ENCODE measurements at regions not wholly inside any gene's neighbourhood (a gene's known extent, or its start where the extent isn't known, plus 50 kb on each side); places are given as distances from the start of the nearest gene placed in this dataset.

- H3K79me2 ChIP-seq (ENCODE audit: low read length), result no peaks in the 10 kb centered on the region
- no peaks in the 10 kb centered on the region for H3K9me2 ChIP-seq (replicated peaks; ENCODE audit: insufficient read depth, low read length)
- H3K4me2 ChIP-seq (ENCODE audit: low read depth, low read length), result no peak overlapping the region
- H3K27ac ChIP-seq (ENCODE audit: low read length), result no peak overlapping the region
- no peaks in the 10 kb centered on the region for H3K9me3 ChIP-seq (replicated peaks; ENCODE audit: insufficient read depth, low read length)
- no peaks in the 10 kb centered on the region for H3K4me1 ChIP-seq (ENCODE audit: low read length)
- H2AFZ ChIP-seq (ENCODE audit: low read length), result no peak overlapping the region
- no peak for DNase-seq
- H3K27me3 ChIP-seq (replicated peaks; ENCODE audit: insufficient read depth, low read length), result no peaks in the 10 kb centered on the region
- no peak overlapping the region for H3K9ac ChIP-seq (ENCODE audit: low read length)
- no peak overlapping the region for H3K4me3 ChIP-seq (ENCODE audit: low read length)
- no peak for TF ChIP-seq EZH2phosphoT487 (IDR thresholded peaks at IDR 0.05; ENCODE audit: low read length)
- no peak for TF ChIP-seq EZH2 (optimal IDR thresholded peaks at IDR 0.05; ENCODE audit: low read depth, low read length)
- TF ChIP-seq CTCF (IDR thresholded peaks at IDR 0.05; ENCODE audit: low read length), result no peak
- H4K20me1 ChIP-seq (ENCODE audit: insufficient read depth, low read length), result no peaks in the 10 kb centered on the region
- H3F3A ChIP-seq (ENCODE audit: insufficient read depth, low read length), result no peaks in the 10 kb centered on the region
- H3K36me3 ChIP-seq (replicated peaks; ENCODE audit: insufficient read depth, low read length), result no peaks in the 10 kb centered on the region
Observed at GRCh38 chr5:5932824-5933223, 445.5 kb downstream of the MED10 start.

- H3K36me3 ChIP-seq (replicated peaks; ENCODE audit: insufficient read depth, low read length), result no peaks in the 10 kb centered on the region
- no peaks in the 10 kb centered on the region for H3K9me2 ChIP-seq (replicated peaks; ENCODE audit: insufficient read depth, low read length)
- no peaks in the 10 kb centered on the region for H3F3A ChIP-seq (ENCODE audit: insufficient read depth, low read length)
- H3K9me3 ChIP-seq (replicated peaks; ENCODE audit: insufficient read depth, low read length), result no peaks in the 10 kb centered on the region
- no peak overlapping the region for H3K9ac ChIP-seq (ENCODE audit: low read length)
- H4K20me1 ChIP-seq (ENCODE audit: insufficient read depth, low read length), result no peaks in the 10 kb centered on the region
- DNase-seq, result no peak
- H3K4me2 ChIP-seq (ENCODE audit: low read depth, low read length), result no peak overlapping the region
- no peaks in the 10 kb centered on the region for H3K4me1 ChIP-seq (ENCODE audit: low read length)
- no peak overlapping the region for H2AFZ ChIP-seq (ENCODE audit: low read length)
- no peaks in the 10 kb centered on the region for H3K27me3 ChIP-seq (replicated peaks; ENCODE audit: insufficient read depth, low read length)
- TF ChIP-seq CTCF (IDR thresholded peaks at IDR 0.05; ENCODE audit: low read length) (no peak), EZH2 (optimal IDR thresholded peaks at IDR 0.05; ENCODE audit: low read depth, low read length) (no peak), EZH2phosphoT487 (IDR thresholded peaks at IDR 0.05; ENCODE audit: low read length) (no peak)
- H3K27ac ChIP-seq (ENCODE audit: low read length), result no peak overlapping the region
- no peak overlapping the region for H3K4me3 ChIP-seq (ENCODE audit: low read length)
- H3K79me2 ChIP-seq (ENCODE audit: low read length), result no peaks in the 10 kb centered on the region
Observed at GRCh38 chr5:5930561-5930960, 447.8 kb downstream of the MED10 start.

- no peaks in the 10 kb centered on the region for H3K27me3 ChIP-seq (replicated peaks; ENCODE audit: insufficient read depth, low read length)
- no peaks in the 10 kb centered on the region for H3K79me2 ChIP-seq (ENCODE audit: low read length)
- H3K9me3 ChIP-seq (replicated peaks; ENCODE audit: insufficient read depth, low read length), result no peaks in the 10 kb centered on the region
- H2AFZ ChIP-seq (ENCODE audit: low read length), result no peak overlapping the region
- H3K36me3 ChIP-seq (replicated peaks; ENCODE audit: insufficient read depth, low read length), result no peaks in the 10 kb centered on the region
- no peak for DNase-seq
- no peaks in the 10 kb centered on the region for H3K9me2 ChIP-seq (replicated peaks; ENCODE audit: insufficient read depth, low read length)
- H3K9ac ChIP-seq (ENCODE audit: low read length), result no peak overlapping the region
- H3K4me3 ChIP-seq (ENCODE audit: low read length), result no peak overlapping the region
- H3K27ac ChIP-seq (ENCODE audit: low read length), result no peak overlapping the region
- H4K20me1 ChIP-seq (ENCODE audit: insufficient read depth, low read length), result no peaks in the 10 kb centered on the region
- H3K4me2 ChIP-seq (ENCODE audit: low read depth, low read length), result no peak overlapping the region
- H3F3A ChIP-seq (ENCODE audit: insufficient read depth, low read length), result no peaks in the 10 kb centered on the region
- TF ChIP-seq EZH2phosphoT487 (IDR thresholded peaks at IDR 0.05; ENCODE audit: low read length), result no peak
- no peak for TF ChIP-seq CTCF (IDR thresholded peaks at IDR 0.05; ENCODE audit: low read length)
- TF ChIP-seq EZH2 (optimal IDR thresholded peaks at IDR 0.05; ENCODE audit: low read depth, low read length), result no peak
- H3K4me1 ChIP-seq (ENCODE audit: low read length), result no peaks in the 10 kb centered on the region
Observed at GRCh38 chr5:5929291-5930020, 448.9 kb downstream of the MED10 start.

Data from MM.1S (cell line).